Prostate gland (tissue), 2 donors: ENCODE measurements at regions not wholly inside any gene's neighbourhood (a gene's known extent, or its start where the extent isn't known, plus 50 kb on each side); places are given as distances from the start of the nearest gene placed in this dataset.
"Not testable (repeated sequence)": the region's sequence is repeated elsewhere in the genome, so short reads cannot be mapped to it uniquely, and the experiment has no call there.

ENCODE experiments used
- DNase-seq: peaks from one replicate; pipeline ENCODE4 v3.0.0-alpha.2; 2019; ENCODE audit warnings: low spot score
- H3K27ac ChIP-seq, 2 donors: fragments of 200-600 bp; sonication (generic); 2 replicates each; pipeline ENCODE4 v1.5.1; 2017 to 2019
- H3K27me3 ChIP-seq: fragments of 200-600 bp; sonication (generic); replicated peaks from 2 replicates; pipeline ENCODE4 v1.5.1; 2019; ENCODE audit not compliant: insufficient read depth
- H3K36me3 ChIP-seq, 2 donors: fragments of 200-600 bp; sonication (generic); 1 replicate in 1 of 2; 2 replicates in 1 of 2; pipeline versions ENCODE4 v1.5.1 to v1.8.1; 2017 to 2019
- H3K4me1 ChIP-seq: fragments of 200-600 bp; sonication (generic); replicated peaks from 2 replicates; pipeline ENCODE4 v1.5.1; 2019
- H3K4me3 ChIP-seq, 2 donors: fragments of 200-600 bp; sonication (generic); 2 replicates each; pipeline ENCODE4 v1.5.1; 2017 to 2019
- H3K9me3 ChIP-seq: fragments of 200-600 bp; sonication (generic); 2 replicates; pipeline ENCODE4 v1.5.1; 2017
- CTCF ChIP-seq, 4 experiments: fragments of 200-600 bp in 2 of 4; fragments of 450-650 bp in 2 of 4; sonication (generic) in 2 of 4; IDR thresholded peaks; 1 replicate in 3 of 4; 2 replicates in 1 of 4; pipeline ENCODE4 v1.5.1; 2016 to 2019; ENCODE audit warnings: antibody characterized with exemption in 4 of 4, mild to moderate bottlenecking in 2 of 4, moderate library complexity in 2 of 4
- POLR2A ChIP-seq: fragments of 450-650 bp; IDR thresholded peaks from one replicate; pipeline ENCODE4 v1.6.1; 2016; ENCODE audit warnings: antibody characterized with exemption, mild to moderate bottlenecking
- POLR2AphosphoS5 ChIP-seq: sonication (generic); formaldehyde crosslinking; IDR thresholded peaks from one replicate; pipeline ENCODE4 v1.6.1; 2017; ENCODE audit warnings: antibody characterized with exemption
- WGBS: methylation state at CpG from one replicate; pipeline ENCODE4 v1.1.5; 2018; 5-methylcytosine and 5-hydroxymethylcytosine counted together
- intact Hi-C: fragments of 100-400 bp; cut with DNase I; formaldehyde crosslinking; loops from one replicate; pipeline ENCODE4 v1.14.2; 2022

GRCh38 chr1:102151242-102151641 is 154.5 kb upstream of the OLFM3 start:
- WGBS = 53% methylated on average over 3 of the region's 3 CpGs
- no peaks in the 10 kb centered on the region for H3K4me1 ChIP-seq
- H3K9me3 ChIP-seq = no peaks in the 10 kb centered on the region
- TF ChIP-seq CTCF (IDR thresholded peaks at IDR 0.05) (no peak), POLR2A (no peak), POLR2AphosphoS5 (no peak)
- H3K4me3 ChIP-seq = no peak overlapping the region
- no peak for DNase-seq
- H3K27ac ChIP-seq = no peak overlapping the region
- intact Hi-C loops = no loop called here
- no peaks in the 10 kb centered on the region for H3K36me3 ChIP-seq
- H3K27me3 ChIP-seq = no peaks in the 10 kb centered on the region

- no peak for DNase-seq
- H3K27me3 ChIP-seq = no peaks in the 10 kb centered on the region
- no peak for TF ChIP-seq POLR2A
- no peak for TF ChIP-seq CTCF (IDR thresholded peaks at IDR 0.05)
- TF ChIP-seq POLR2AphosphoS5 = no peak
- H3K27ac ChIP-seq = no peak overlapping the region
- intact Hi-C loops = no loop called here
- H3K36me3 ChIP-seq = no peaks in the 10 kb centered on the region
- H3K9me3 ChIP-seq = no peaks in the 10 kb centered on the region
- H3K4me3 ChIP-seq = no peak overlapping the region
- WGBS = 66% methylated on average over 4 of the region's 4 CpGs
- no peaks in the 10 kb centered on the region for H3K4me1 ChIP-seq
These were observed 124.2 kb upstream of the OLFM3 start for GRCh38 chr1:102120910-102121309.

- Histone ChIP-seq H3K9me3 (no peaks in the 10 kb centered on the region), H3K36me3 (no peaks in the 10 kb centered on the region), H3K27me3 (no peaks in the 10 kb centered on the region), H3K27ac (no peak overlapping the region), H3K4me1 (no peaks in the 10 kb centered on the region), H3K4me3 (no peak overlapping the region)
- TF ChIP-seq CTCF (IDR thresholded peaks at IDR 0.05) = no peak
- TF ChIP-seq POLR2A = no peak
- no peak for TF ChIP-seq POLR2AphosphoS5
- intact Hi-C loops = no loop called here
- WGBS = 19% methylated on average over 3 of the region's 3 CpGs
- no peak for DNase-seq
These were observed 121.4 kb upstream of the OLFM3 start for GRCh38 chr1:102118150-102118549.

GRCh38 chr1:102110586-102110985 is 113.9 kb upstream of the OLFM3 start:
- 77% methylated on average over 3 of the region's 3 CpGs for WGBS
- no peak for DNase-seq
- H3K27ac ChIP-seq = no peak overlapping the region
- TF ChIP-seq CTCF (IDR thresholded peaks at IDR 0.05) = no peak
- no peak for TF ChIP-seq POLR2A
- TF ChIP-seq POLR2AphosphoS5 = no peak
- H3K36me3 ChIP-seq = no peaks in the 10 kb centered on the region
- H3K4me3 ChIP-seq = no peak overlapping the region
- no peaks in the 10 kb centered on the region for H3K4me1 ChIP-seq
- intact Hi-C loops = no loop called here
- no peaks in the 10 kb centered on the region for H3K9me3 ChIP-seq
- H3K27me3 ChIP-seq = no peaks in the 10 kb centered on the region

DNA sequence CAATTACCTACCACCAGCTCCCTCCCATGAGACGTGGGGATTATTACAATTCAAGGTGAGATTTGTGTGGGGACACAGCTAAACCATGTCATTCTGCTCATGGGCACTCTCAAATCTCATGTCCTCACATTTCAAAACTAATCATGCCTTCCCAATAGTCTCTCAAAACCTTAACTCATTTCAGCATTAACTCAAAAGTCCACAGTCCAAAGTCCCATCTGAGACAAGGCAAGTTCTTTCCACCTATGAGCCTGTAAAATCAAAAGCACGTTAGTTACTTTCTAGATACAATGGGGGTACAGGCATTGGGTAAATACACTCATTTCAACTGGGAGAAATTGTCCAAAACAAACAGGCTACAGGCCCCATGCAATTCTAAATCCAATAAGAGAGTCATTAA is 112.8 kb upstream of the OLFM3 start:
- H3K4me1 ChIP-seq, intact Hi-C loops, H3K36me3 ChIP-seq, DNase-seq, H3K9me3 ChIP-seq, H3K4me3 ChIP-seq, H3K27me3 ChIP-seq, H3K27ac ChIP-seq: not testable (repeated sequence)
- 70% methylated on average over 2 of the region's 2 CpGs for WGBS

GRCh38 chr1:102107441-102107840 is 110.7 kb upstream of the OLFM3 start:
- TF ChIP-seq POLR2AphosphoS5 = no peak
- TF ChIP-seq CTCF (IDR thresholded peaks at IDR 0.05) = no peak
- TF ChIP-seq POLR2A = no peak
- no peak overlapping the region for H3K27ac ChIP-seq
- 67% methylated on average over 3 of the region's 3 CpGs for WGBS
- H3K9me3 ChIP-seq = no peaks in the 10 kb centered on the region
- H3K27me3 ChIP-seq = no peaks in the 10 kb centered on the region
- no peak overlapping the region for H3K4me3 ChIP-seq
- no peaks in the 10 kb centered on the region for H3K4me1 ChIP-seq
- intact Hi-C loops = no loop called here
- no peaks in the 10 kb centered on the region for H3K36me3 ChIP-seq
- no peak for DNase-seq
